ENCODE measurements at regions not wholly inside any gene's neighbourhood (a gene's known extent, or its start where the extent isn't known, plus 50 kb on each side); places are given as distances from the start of the nearest gene placed in this dataset.

DNA sequence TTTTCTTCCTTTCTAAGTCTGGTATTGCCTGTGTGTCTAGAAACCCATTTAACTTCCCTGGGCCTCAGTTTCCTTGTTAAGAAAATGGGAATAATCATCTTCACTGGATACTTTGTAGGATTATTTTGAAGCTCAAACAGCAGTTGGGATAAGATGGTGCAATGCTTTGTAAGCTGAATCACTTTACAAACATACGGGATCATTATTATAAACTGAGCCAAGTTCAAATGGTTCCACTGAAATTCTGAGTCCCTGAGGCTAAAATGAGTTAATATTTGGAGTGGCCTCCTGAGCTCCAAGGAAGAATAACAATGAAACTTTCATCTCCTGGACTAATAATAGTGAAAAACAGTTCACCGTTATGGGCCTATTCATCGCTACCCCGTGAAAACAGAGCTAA, 388.0 kb downstream of the PLPP3 start:
- intact Hi-C loops (cut with DNase I; ENCODE audit: low total_unique reads), result no loop called here
- no peak overlapping the region for H3K4me3 ChIP-seq

GRCh38 chr1:56190806-56191365, 388.5 kb downstream of the PLPP3 start:
- H3K27me3 ChIP-seq, result no peaks in the 10 kb centered on the region
- DNase-seq, result no peak
- H3K4me1 ChIP-seq, result no peaks in the 10 kb centered on the region
- 85 to 86% methylated on average over 7 of the region's 7 CpGs for WGBS, 2 donors
- TF ChIP-seq CTCF (IDR thresholded peaks at IDR 0.05) (no peak), POLR2A (IDR thresholded peaks at IDR 0.05) (no peak)
- intact Hi-C loops (cut with DNase I; ENCODE audit: low total_unique reads), result no loop called here
- H3K36me3 ChIP-seq (ENCODE audit: low read depth, missing control alignments), result no peaks in the 10 kb centered on the region
- H3K4me3 ChIP-seq, result no peak overlapping the region
- no peaks in the 10 kb centered on the region for H3K9me3 ChIP-seq
- H3K27ac ChIP-seq, result no peak overlapping the region

More for the DNA sequence above, 388.0 kb downstream of the PLPP3 start:
- no peaks in the 10 kb centered on the region for H3K27me3 ChIP-seq
- no peaks in the 10 kb centered on the region for H3K9me3 ChIP-seq
- no peak overlapping the region for H3K27ac ChIP-seq
- 81 to 85% methylated on average over 4 of the region's 4 CpGs for WGBS, 2 donors
- no peaks in the 10 kb centered on the region for H3K4me1 ChIP-seq
- H3K36me3 ChIP-seq (ENCODE audit: low read depth, missing control alignments), result no peaks in the 10 kb centered on the region
- TF ChIP-seq POLR2A (IDR thresholded peaks at IDR 0.05) (no peak), CTCF (IDR thresholded peaks at IDR 0.05) (no peak)
- DNase-seq, result no peak

DNA sequence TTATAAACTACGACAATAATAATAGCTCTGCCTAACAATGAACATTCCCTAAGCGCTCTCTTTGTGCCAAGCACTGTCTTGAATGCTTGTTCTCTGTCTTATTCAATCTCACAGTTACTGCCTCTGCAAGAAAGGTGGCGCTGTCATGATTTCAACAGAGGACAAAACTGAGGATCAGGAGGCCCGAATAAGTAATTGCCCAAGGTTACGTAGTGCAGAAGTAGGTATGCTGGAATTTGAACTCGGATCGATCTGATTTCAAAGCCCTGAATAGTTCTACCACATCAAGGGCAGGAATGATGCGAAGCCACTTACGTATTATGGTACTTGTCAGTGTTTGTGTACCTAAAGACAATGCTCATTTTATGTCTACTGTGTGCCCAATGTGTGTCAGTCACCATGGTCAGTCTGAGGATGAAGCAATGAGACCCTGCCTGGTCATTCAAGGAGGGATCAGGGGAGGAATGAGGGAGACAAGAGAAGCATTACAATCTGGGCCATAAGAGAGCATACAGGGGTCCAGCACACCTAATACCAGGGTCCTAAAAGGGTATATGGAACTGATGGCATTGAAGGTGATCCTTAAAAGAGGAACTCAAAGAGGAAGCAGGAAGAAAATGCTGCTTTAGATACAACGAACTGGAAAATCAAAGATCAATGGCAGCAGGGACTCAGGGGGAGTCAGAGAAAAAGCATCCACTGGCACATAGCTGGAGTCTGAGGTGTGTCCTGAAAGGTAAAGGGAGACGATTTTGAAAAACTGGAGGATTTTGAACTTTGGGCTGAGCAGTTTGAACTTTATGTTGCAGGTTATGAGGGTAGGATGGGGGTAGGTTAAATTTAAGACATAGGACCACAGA, 389.2 kb downstream of the PLPP3 start:
- Histone ChIP-seq H3K36me3 (ENCODE audit: low read depth, missing control alignments) (no peaks in the 10 kb centered on the region), H3K9me3 (no peaks in the 10 kb centered on the region), H3K4me3 (no peak overlapping the region), H3K27me3 (no peaks in the 10 kb centered on the region), H3K4me1 (no peaks in the 10 kb centered on the region), H3K27ac (no peak overlapping the region)
- 85 to 91% methylated on average over 11 of the region's 11 CpGs for whole genome bisulfite sequencing, 2 donors
- no peak for TF ChIP-seq POLR2A (IDR thresholded peaks at IDR 0.05)
- TF ChIP-seq CTCF (IDR thresholded peaks at IDR 0.05), result peak in 2 of 3 experiments; percentile 15 to 20
- intact Hi-C loops (cut with DNase I; ENCODE audit: low total_unique reads), result no loop called here
- DNase-seq, result peak; percentile 23

DNA sequence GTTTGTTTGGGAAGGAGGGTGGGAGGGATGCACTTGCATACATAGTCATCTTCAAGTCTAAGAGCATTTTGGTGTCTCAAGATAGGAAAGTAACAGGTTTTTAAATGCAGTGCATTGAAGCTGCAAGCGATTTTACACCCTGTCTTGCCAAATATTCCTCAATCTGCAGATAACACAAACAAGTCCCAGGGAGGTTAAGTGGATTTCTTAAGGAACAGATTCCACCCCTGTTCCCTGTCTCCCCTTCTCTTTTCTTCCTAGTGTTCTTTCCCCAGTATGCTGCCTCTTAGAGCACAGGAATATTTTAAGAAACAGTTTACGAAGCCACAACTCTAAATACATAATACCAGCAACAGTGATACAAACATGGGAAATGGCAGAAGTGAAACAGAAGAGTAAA, 389.9 kb downstream of the PLPP3 start:
- 54 to 59% methylated on average over 2 of the region's 2 CpGs for WGBS, 2 donors
- TF ChIP-seq CTCF (IDR thresholded peaks at IDR 0.05) (no peak), POLR2A (IDR thresholded peaks at IDR 0.05) (no peak)
- intact Hi-C loops (cut with DNase I; ENCODE audit: low total_unique reads), result no loop called here

More for the DNA sequence above, 389.9 kb downstream of the PLPP3 start:
- H3K27ac ChIP-seq, result no peak overlapping the region
- H3K27me3 ChIP-seq, result no peaks in the 10 kb centered on the region
- no peaks in the 10 kb centered on the region for H3K4me1 ChIP-seq
- no peaks in the 10 kb centered on the region for H3K9me3 ChIP-seq
- H3K36me3 ChIP-seq (ENCODE audit: low read depth, missing control alignments), result no peaks in the 10 kb centered on the region
- H3K4me3 ChIP-seq, result no peak overlapping the region
- no peak for DNase-seq

Measured in testis (tissue), 2 donors.